Iris pigment epithelial cell (primary cell): ENCODE measurements at regions not wholly inside any gene's neighbourhood (a gene's known extent, or its start where the extent isn't known, plus 50 kb on each side); places are given as distances from the start of the nearest gene placed in this dataset.
"Not testable (repeated sequence)": the region's sequence is repeated elsewhere in the genome, so short reads cannot be mapped to it uniquely, and the experiment has no call there.

Source experiments
- DNase-seq: peaks from one replicate; pipeline ENCODE4 v3.0.0-alpha.2; 2011; ENCODE audit warnings: low read depth

- no peak for DNase-seq
These were observed 220.5 kb downstream of the RND3 start for GRCh38 chr2:150266931-150267330.

- DNase-seq, result no peak
These were observed 223.0 kb downstream of the RND3 start for GRCh38 chr2:150264442-150264841.

- DNase-seq, result no peak
These were observed 225.8 kb downstream of the RND3 start for GRCh38 chr2:150261691-150262090.

GRCh38 chr2:150260636-150261035 is 226.8 kb downstream of the RND3 start:
- no peak for DNase-seq

GRCh38 chr2:150259746-150260145 is 227.7 kb downstream of the RND3 start:
- DNase-seq, result no peak

- DNase-seq, result no peak
These were observed 228.6 kb downstream of the RND3 start for GRCh38 chr2:150258781-150259307.

GRCh38 chr2:150256736-150257135 is 230.7 kb downstream of the RND3 start:
- no peak for DNase-seq

- peak; percentile 66 for DNase-seq
These were observed 231.9 kb downstream of the RND3 start for GRCh38 chr2:150255528-150255927.

- not testable (repeated sequence) for DNase-seq
These were observed 237.7 kb downstream of the RND3 start for GRCh38 chr2:150249735-150250134.

- no peak for DNase-seq
These were observed 240.0 kb downstream of the RND3 start for GRCh38 chr2:150247481-150247880.

- peak; percentile 77 for DNase-seq
These were observed 252.6 kb downstream of the RND3 start for GRCh38 chr2:150234787-150235446.

- no peak for DNase-seq
These were observed 254.6 kb downstream of the RND3 start for GRCh38 chr2:150232871-150233270.

- no peak for DNase-seq
These were observed 255.1 kb downstream of the RND3 start for GRCh38 chr2:150232321-150232720.

GRCh38 chr2:150230616-150231015 is 256.9 kb downstream of the RND3 start:
- no peak for DNase-seq

- DNase-seq, result no peak
These were observed 257.5 kb downstream of the RND3 start for GRCh38 chr2:150230004-150230403.

GRCh38 chr2:150228936-150229335 is 258.5 kb downstream of the RND3 start:
- DNase-seq, result peak; percentile 10

- no peak for DNase-seq
These were observed 262.4 kb downstream of the RND3 start for GRCh38 chr2:150225030-150225429.

GRCh38 chr2:150224321-150224720 is 263.1 kb downstream of the RND3 start:
- no peak for DNase-seq

GRCh38 chr2:150222942-150223341 is 264.5 kb downstream of the RND3 start:
- no peak for DNase-seq

- no peak for DNase-seq
These were observed 265.1 kb downstream of the RND3 start for GRCh38 chr2:150222379-150222778.

GRCh38 chr2:150219861-150220260 is 267.6 kb downstream of the RND3 start:
- no peak for DNase-seq

GRCh38 chr2:150215041-150215440 is 272.4 kb downstream of the RND3 start:
- no peak for DNase-seq

- no peak for DNase-seq
These were observed 272.8 kb downstream of the RND3 start for GRCh38 chr2:150214626-150215025.

GRCh38 chr2:150212722-150213171 is 274.7 kb downstream of the RND3 start:
- DNase-seq, result peak; percentile 70
